H9 (cell line): ENCODE measurements at regions not wholly inside any gene's neighbourhood (a gene's known extent, or its start where the extent isn't known, plus 50 kb on each side); places are given as distances from the start of the nearest gene placed in this dataset.

Experiments
- DNase-seq: peaks from one replicate; pipeline ENCODE4 v3.0.0-alpha.2; 2017
- H2AFZ ChIP-seq: one replicate; pipeline ENCODE4 v1.6.1; 2013; ENCODE audit warnings: mild to moderate bottlenecking, low read length, control low read depth, moderate library complexity
- H2AK5ac ChIP-seq: 2 replicates; pipeline ENCODE4 v1.6.1; 2013; ENCODE audit warnings: low read length, control low read depth, mixed read lengths; ENCODE audit not compliant: insufficient read length
- H2BK120ac ChIP-seq: one replicate; pipeline ENCODE4 v1.6.1; 2013; ENCODE audit warnings: low read depth, mild to moderate bottlenecking, low read length, control low read depth, inconsistent platforms; ENCODE audit not compliant: poor library complexity, severe bottlenecking
- H2BK12ac ChIP-seq: 2 replicates; pipeline ENCODE4 v1.6.1; 2013; ENCODE audit warnings: low read length, control low read depth, mixed read lengths, low read depth; ENCODE audit not compliant: insufficient read length
- H2BK15ac ChIP-seq: 2 replicates; pipeline ENCODE4 v1.6.1; 2013; ENCODE audit warnings: low read depth, low read length, control low read depth
- H2BK20ac ChIP-seq: one replicate; pipeline ENCODE4 v1.6.1; 2013; ENCODE audit warnings: low read depth, mild to moderate bottlenecking, low read length, control low read depth, inconsistent platforms; ENCODE audit not compliant: poor library complexity, severe bottlenecking
- H2BK5ac ChIP-seq: 2 replicates; pipeline ENCODE4 v1.6.1; 2013; ENCODE audit warnings: low read length, control low read depth, mixed read lengths; ENCODE audit not compliant: insufficient read length
- H3K14ac ChIP-seq: 2 replicates; pipeline ENCODE4 v1.6.1; 2013; ENCODE audit warnings: low read length, control low read depth; ENCODE audit not compliant: insufficient read depth
- H3K18ac ChIP-seq: 2 replicates; pipeline ENCODE4 v1.6.1; 2013; ENCODE audit warnings: low read depth, mild to moderate bottlenecking, mixed read lengths, low read length, control low read depth; ENCODE audit not compliant: insufficient read length
- H3K23ac ChIP-seq: 2 replicates; pipeline ENCODE4 v1.6.1; 2013; ENCODE audit warnings: low read length, control low read depth, mixed read lengths, low read depth; ENCODE audit not compliant: insufficient read length
- H3K23me2 ChIP-seq: 2 replicates; pipeline ENCODE4 v1.6.1; 2013; ENCODE audit warnings: low read depth, mild to moderate bottlenecking, mixed read lengths, low read length, control low read depth; ENCODE audit not compliant: insufficient read length, poor library complexity, severe bottlenecking
- H3K27ac ChIP-seq: 2 replicates; pipeline ENCODE4 v1.5.1; 2013; ENCODE audit warnings: low read length, control low read depth, mixed read lengths, low read depth; ENCODE audit not compliant: insufficient read length
- H3K27me3 ChIP-seq: 2 replicates; pipeline ENCODE4 v1.6.1; 2013; ENCODE audit warnings: low read length, control low read depth, inconsistent platforms; ENCODE audit not compliant: insufficient read depth
- H3K4ac ChIP-seq: 2 replicates; pipeline ENCODE4 v1.6.1; 2013; ENCODE audit warnings: low read depth, mild to moderate bottlenecking, control low read depth, inconsistent platforms, low read length, moderate library complexity
- H3K4me1 ChIP-seq: 2 replicates; pipeline ENCODE4 v1.6.1; 2013; ENCODE audit warnings: low read length, control low read depth, inconsistent platforms; ENCODE audit not compliant: insufficient read depth
- H3K4me2 ChIP-seq: 2 replicates; pipeline ENCODE4 v1.6.1; 2013; ENCODE audit warnings: low read length, control low read depth, mixed read lengths; ENCODE audit not compliant: insufficient read length, insufficient read depth
- H3K56ac ChIP-seq: 2 replicates; pipeline ENCODE4 v1.6.1; 2013; ENCODE audit warnings: low read depth, mild to moderate bottlenecking, mixed read lengths, low read length, control low read depth; ENCODE audit not compliant: insufficient read length
- H3K79me1 ChIP-seq: 2 replicates; pipeline ENCODE4 v1.6.1; 2013; ENCODE audit warnings: low read depth, mild to moderate bottlenecking, moderate library complexity, low read length, control low read depth, inconsistent platforms; ENCODE audit not compliant: insufficient read depth, poor library complexity, severe bottlenecking
- H3K79me2 ChIP-seq: 2 replicates; pipeline ENCODE4 v1.6.1; 2013; ENCODE audit warnings: low read length, control low read depth, inconsistent platforms; ENCODE audit not compliant: insufficient read depth
- H3K9ac ChIP-seq: 2 replicates; pipeline ENCODE4 v1.6.1; 2013; ENCODE audit warnings: low read length, control low read depth, mixed read lengths; ENCODE audit not compliant: insufficient read length; ENCODE audit errors: extremely low read depth
- H3K9me3 ChIP-seq: one replicate; pipeline ENCODE4 v1.6.1; 2013; ENCODE audit warnings: low read depth, low read length, inconsistent platforms; ENCODE audit not compliant: control insufficient read depth
- H3T11ph ChIP-seq: one replicate; pipeline ENCODE4 v1.6.1; 2013; ENCODE audit warnings: mild to moderate bottlenecking, low read length, control low read depth, inconsistent platforms
- H4K20me1 ChIP-seq: one replicate; pipeline ENCODE4 v1.6.1; 2013; ENCODE audit not compliant: control insufficient read depth, insufficient read length, insufficient read depth
- H4K5ac ChIP-seq: 2 replicates; pipeline ENCODE4 v1.6.1; 2013; ENCODE audit warnings: low read depth, mild to moderate bottlenecking, mixed read lengths, low read length, control low read depth; ENCODE audit not compliant: insufficient read length
- H4K8ac ChIP-seq: replicated peaks from 2 replicates; pipeline ENCODE4 v1.6.1; 2013; ENCODE audit warnings: low read length, control low read depth, mixed read lengths, low read depth; ENCODE audit not compliant: insufficient read length
- H4K91ac ChIP-seq: 2 replicates; pipeline ENCODE4 v1.6.1; 2013; ENCODE audit warnings: low read depth, mild to moderate bottlenecking, moderate library complexity, mixed read lengths, low read length, control low read depth; ENCODE audit not compliant: insufficient read length
- H3K27ac Mint-ChIP-seq, 3 experiments: 2 replicates in 2 of 3; 3 replicates in 1 of 3; pipeline ENCODE4 v1.8.0; 2020 to 2021; ENCODE audit warnings: mixed read lengths in 3 of 3, mild to moderate bottlenecking in 1 of 3, moderate library complexity in 1 of 3
- H3K27me3 Mint-ChIP-seq: 2 replicates; pipeline ENCODE4 v1.8.0; 2021; ENCODE audit warnings: low read depth, mild to moderate bottlenecking, moderate library complexity, mixed read lengths
- H3K36me3 Mint-ChIP-seq, 3 experiments: 2 replicates in 2 of 3; 3 replicates in 1 of 3; pipeline ENCODE4 v1.8.0; 2020 to 2021; ENCODE audit warnings: low read depth in 3 of 3, mixed read lengths in 3 of 3; ENCODE audit not compliant: insufficient read depth in 1 of 3
- H3K4me1 Mint-ChIP-seq, 2 experiments: 2 replicates each; pipeline ENCODE4 v1.8.0; 2020; ENCODE audit warnings: mixed read lengths in 2 of 2
- H3K4me3 Mint-ChIP-seq, 2 experiments: 2 replicates in 1 of 2; 3 replicates in 1 of 2; pipeline ENCODE4 v1.8.0; 2020 to 2021; ENCODE audit warnings: mild to moderate bottlenecking in 2 of 2, mixed read lengths in 2 of 2, moderate library complexity in 1 of 2
- H3K9me3 Mint-ChIP-seq, 2 experiments: 2 replicates in 1 of 2; 3 replicates in 1 of 2; pipeline ENCODE4 v1.8.0; 2020; ENCODE audit warnings: mild to moderate bottlenecking in 2 of 2, mixed read lengths in 2 of 2, moderate library complexity in 1 of 2
- CTCF ChIP-seq: fragments of 200-600 bp; sonication (generic); conservative IDR thresholded peaks from 3 replicates; pipeline ENCODE4 v1.8.0; 2021; ENCODE audit warnings: antibody characterized with exemption, mild to moderate bottlenecking
- WGBS: extraction: QIAGEN DNeasy Blood & Tissue Kit; methylation state at CpG from one replicate; pipeline ENCODE4 v1.1.7; 2013; ENCODE audit warnings: missing lambda C conversion rate, low lambda C conversion rate, mixed read lengths; ENCODE audit not compliant: insufficient read length; ENCODE audit errors: extremely low coverage; 5-methylcytosine and 5-hydroxymethylcytosine counted together

- Histone ChIP-seq H3K4me2 (no peak overlapping the region), H3K79me2 (no peaks in the 10 kb centered on the region), H4K5ac (no peak overlapping the region), H3T11ph (no peak overlapping the region), H4K91ac (no peak overlapping the region), H4K8ac (no peak overlapping the region), H3K4me1 (no peaks in the 10 kb centered on the region), H2BK20ac (no peak overlapping the region), H2BK120ac (no peak overlapping the region), H3K27me3 (no peaks in the 10 kb centered on the region), H2AFZ (no peak overlapping the region), H3K9me3 (no peaks in the 10 kb centered on the region), H3K23ac (no peak overlapping the region), H3K18ac (no peak overlapping the region), H3K79me1 (no peaks in the 10 kb centered on the region), H2BK12ac (no peak overlapping the region), H3K9ac (no peak overlapping the region), H3K14ac (no peak overlapping the region), H3K56ac (no peak overlapping the region), H2BK15ac (no peak overlapping the region), H3K27ac (no peak overlapping the region), H3K23me2 (no peaks in the 10 kb centered on the region), H2BK5ac (no peak overlapping the region), H4K20me1 (no peaks in the 10 kb centered on the region), H3K4ac (no peak overlapping the region), H2AK5ac (no peak overlapping the region)
- H3K36me3 Mint-ChIP-seq: no peaks in the 10 kb centered on the region
- no peaks in the 10 kb centered on the region for H3K9me3 Mint-ChIP-seq
- H3K27ac Mint-ChIP-seq: no peak overlapping the region
- no CpG with 5 or more reads among the region's 2 CpGs for WGBS
- TF ChIP-seq CTCF: no peak
- peaks cover 0 to 2% of the 10 kb centered on the region in 2 experiments; a peak in 2 of 4 replicates for H3K4me1 Mint-ChIP-seq
- H3K4me3 Mint-ChIP-seq: no peak overlapping the region
- no peak for DNase-seq
- no peaks in the 10 kb centered on the region for H3K27me3 Mint-ChIP-seq
Observed at GRCh38 chr4:157739242-157739641, 433.6 kb downstream of the GASK1B start.
